ENCODE measurements at regions not wholly inside any gene's neighbourhood (a gene's known extent, or its start where the extent isn't known, plus 50 kb on each side); places are given as distances from the start of the nearest gene placed in this dataset.

- DNase-seq (ENCODE audit: low spot score), result no peak
Observed at GRCh38 chr15:49751191-49751590, 130.3 kb downstream of the DTWD1 start.

GRCh38 chr15:49751751-49752150 lies 130.9 kb downstream of the DTWD1 start:
- no peak for DNase-seq (ENCODE audit: low spot score)

DNA sequence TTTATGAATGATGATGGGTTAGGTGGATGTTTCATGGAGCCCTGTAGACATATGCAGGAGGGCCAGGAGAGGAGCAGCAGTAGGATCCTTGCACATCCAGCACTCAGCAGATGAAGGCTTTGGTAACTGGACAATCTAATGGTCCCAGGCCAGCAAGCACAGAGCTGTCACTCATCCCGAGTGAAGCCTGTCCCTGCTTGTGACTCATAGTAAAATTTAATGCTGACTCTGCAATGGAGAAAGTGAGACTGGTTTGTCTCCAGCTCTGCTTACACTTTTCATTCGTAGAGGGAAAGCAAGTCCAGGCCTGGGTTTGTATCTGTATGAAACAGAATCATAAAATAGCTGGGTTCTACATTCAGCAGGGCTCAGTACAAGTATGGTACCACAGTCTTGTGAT lies 131.7 kb downstream of the DTWD1 start:
- no peak for DNase-seq (ENCODE audit: low spot score)

- DNase-seq (ENCODE audit: low spot score), result no peak
Observed at GRCh38 chr15:49758456-49758855, 137.6 kb downstream of the DTWD1 start.

DNA sequence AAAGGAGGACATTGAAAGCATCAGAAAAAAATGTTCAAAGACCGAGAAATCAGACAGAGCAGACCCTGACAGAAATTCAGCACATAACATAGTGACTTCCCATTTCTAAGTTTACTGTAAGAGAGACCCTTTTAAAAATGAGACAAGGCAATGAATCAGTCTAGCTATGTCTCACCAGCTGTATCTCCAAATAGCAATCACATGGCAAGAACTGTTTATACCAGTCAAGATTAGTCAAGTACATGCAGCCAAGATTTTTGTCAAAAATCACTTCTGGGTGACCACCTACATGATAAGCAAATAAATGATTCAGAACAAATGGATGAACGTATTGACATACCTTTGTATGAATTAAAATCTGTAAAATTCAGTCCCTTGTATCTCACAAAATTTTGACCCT lies 138.0 kb downstream of the DTWD1 start:
- no peak for DNase-seq (ENCODE audit: low spot score)

DNA sequence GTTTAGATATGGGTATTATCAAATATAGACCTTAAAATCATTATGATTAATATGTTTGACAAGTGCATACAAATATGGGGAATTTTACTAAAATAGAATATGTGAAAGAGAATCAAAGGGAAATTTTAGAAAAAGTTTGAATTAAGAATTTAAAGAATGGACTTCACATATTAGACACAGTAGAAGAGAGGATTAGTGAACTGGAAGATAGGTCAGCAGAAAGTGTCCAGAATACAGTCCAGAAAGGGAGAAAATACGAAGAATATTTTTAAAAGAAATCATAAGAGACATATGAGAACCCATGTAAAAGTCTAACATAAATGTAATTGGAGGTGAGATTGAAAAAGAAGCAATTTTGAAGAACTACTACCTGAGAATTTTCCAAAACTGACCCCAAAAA lies 139.9 kb downstream of the DTWD1 start:
- no peak for DNase-seq (ENCODE audit: low spot score)

- DNase-seq (ENCODE audit: low spot score), result no peak
Observed at GRCh38 chr15:49769225-49769624, 148.4 kb downstream of the DTWD1 start.

DNA sequence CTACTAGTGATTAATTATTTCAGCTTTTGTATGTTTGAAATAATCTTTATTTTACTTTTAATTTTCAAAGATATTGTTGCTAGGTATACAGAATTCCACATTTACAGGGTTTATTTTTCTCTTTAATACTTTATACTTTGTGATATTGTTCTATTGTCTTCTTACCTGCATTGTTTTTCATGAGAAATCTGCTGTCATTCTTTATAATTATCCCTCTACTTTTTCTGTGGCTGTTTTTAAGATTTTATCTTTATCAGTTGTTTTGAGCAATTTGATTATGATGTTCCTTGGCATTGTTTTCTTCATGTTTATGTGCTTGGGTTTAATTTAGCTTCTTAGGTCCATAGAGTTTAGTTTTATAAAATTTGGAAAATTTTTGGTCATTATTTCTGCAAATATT lies 168.6 kb downstream of the DTWD1 start:
- DNase-seq (ENCODE audit: low spot score), result no peak

- no peak for DNase-seq (ENCODE audit: low spot score)
Observed at GRCh38 chr15:49793943-49794342, 173.1 kb downstream of the DTWD1 start.

GRCh38 chr15:49801796-49802195 lies 180.9 kb downstream of the DTWD1 start:
- no peak for DNase-seq (ENCODE audit: low spot score)
